GM21825 (cell line): ENCODE measurements at regions not wholly inside any gene's neighbourhood (a gene's known extent, or its start where the extent isn't known, plus 50 kb on each side); places are given as distances from the start of the nearest gene placed in this dataset.
"Not testable (repeated sequence)": the region's sequence is repeated elsewhere in the genome, so short reads cannot be mapped to it uniquely, and the experiment has no call there.

Experiments
- ATAC-seq: cut with Tn5 transposase; IDR thresholded peaks from one replicate; pipeline ENCODE4 v1.9.1; 2021; ENCODE audit warnings: mild to moderate bottlenecking, moderate library complexity; ENCODE audit not compliant: unreplicated experiment

DNA sequence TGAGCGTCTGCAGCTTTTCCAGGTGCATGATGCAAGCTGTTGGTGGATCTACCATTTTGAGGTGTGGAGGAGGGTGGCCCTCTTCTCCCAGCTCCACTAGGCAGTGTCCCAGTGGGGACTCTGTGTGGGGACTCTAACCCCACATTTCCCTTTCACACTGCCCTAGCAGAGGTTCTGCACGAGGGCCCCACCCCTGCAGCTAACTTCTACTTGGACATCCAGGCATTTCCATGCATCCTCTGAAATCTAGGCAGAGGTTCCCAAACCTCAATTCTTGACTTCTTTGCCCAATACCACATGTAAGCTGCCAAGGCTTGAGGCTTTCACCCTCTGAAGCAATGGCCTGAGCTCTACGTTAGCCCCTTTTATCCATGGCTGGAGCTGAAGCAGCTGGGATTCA is 61.4 kb upstream of the HGFAC start:
- ATAC-seq, result not testable (repeated sequence)

- ATAC-seq, result not testable (repeated sequence)
Observed at GRCh38 chr4:3381208-3381607, 60.6 kb upstream of the HGFAC start.

DNA sequence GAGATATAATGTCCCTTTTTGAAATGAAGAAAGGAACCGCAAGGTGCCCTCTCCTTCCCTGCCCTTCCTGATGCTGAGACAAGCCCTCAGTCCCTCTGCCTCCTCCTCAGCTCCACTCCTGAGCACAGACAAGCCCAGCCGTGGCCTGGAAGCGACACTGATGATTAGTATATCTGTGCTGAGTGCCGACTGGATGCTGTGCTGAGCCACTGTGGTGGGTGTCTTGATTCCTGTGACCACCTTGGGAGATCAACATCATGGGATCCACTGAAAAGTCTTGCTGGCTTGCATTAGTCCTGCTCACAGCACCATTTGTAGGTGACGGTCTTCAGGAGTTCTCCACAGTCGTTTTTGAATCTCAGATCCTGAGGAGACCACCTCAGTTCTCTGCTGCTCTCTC is 59.5 kb upstream of the HGFAC start:
- ATAC-seq, result no peak

GRCh38 chr4:3384391-3384770 is 57.4 kb upstream of the HGFAC start:
- ATAC-seq, result no peak

GRCh38 chr4:3384771-3385710 is 56.7 kb upstream of the HGFAC start:
- no peak for ATAC-seq

DNA sequence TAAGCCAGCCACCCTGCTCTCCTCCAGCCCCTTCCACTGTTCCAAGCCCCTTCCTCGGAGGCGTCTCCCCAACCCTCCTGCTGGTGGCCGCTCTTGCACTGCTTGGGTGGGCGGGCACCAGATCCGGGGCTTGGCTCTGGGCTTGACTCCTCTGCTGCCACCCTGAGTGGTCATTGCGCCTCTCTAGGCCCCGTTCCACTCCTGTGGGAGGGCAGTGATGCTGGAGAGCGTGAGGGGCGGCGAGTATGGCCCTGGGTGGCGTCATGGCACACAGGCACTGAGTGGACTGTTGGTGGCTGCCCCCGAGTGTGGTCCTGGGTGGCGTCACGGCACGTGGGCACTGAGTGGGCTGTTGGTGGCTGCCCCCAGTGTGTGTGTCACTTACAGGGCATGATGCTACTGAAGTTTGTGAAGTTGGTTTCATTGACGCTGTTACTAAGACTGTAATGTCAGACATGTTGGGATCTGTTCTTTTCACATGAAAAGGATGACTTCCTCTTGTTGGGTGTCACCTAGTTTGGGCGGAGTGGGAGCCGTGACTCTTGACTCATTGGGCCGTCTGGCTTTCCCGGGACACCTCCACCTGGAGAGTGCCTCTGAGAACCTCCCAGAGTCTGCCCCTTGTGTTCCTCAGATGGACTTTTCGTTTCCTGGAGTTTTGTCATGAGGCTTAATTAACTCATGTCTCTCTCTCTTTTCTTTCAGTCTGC is 55.9 kb upstream of the HGFAC start:
- ATAC-seq, result no peak

- ATAC-seq, result no peak
Observed at GRCh38 chr4:3386526-3386925, 55.2 kb upstream of the HGFAC start.

DNA sequence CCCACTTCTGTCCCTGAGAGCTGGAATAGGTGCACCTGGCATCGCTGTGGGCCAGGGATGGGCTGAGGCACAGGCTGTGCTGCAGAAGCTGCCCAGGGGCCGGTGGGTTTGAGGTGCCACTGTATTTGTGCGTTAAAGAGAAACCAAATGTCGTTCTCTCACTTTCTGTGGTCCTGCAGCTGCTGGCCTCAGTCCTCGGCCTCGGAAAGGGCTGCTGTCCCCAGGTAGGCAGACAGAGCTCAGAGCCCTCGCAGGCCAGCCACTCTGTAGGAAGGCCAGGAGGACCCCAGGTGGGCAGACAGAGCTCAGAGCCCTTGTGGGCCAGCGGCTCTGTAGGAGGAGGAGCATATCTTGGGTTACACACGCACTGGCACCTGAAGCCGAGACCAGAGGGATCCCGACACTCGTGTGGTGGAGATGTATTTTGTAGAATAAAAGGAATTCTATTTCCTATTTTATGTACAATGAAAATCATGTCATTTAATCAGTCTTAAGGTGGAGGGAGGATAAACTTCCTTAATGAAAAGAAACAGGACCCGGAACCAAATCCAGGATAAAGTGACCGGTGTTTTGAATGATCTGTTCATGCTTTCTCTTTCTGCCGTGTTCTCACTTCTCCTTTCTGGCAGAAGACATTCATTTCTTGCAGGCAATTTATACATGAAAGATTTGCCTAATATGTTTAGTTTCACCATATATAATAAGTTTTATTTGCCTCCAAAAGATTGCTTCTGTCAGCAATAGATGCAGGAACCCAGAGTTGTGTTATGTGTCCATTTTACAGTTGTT is 54.4 kb upstream of the HGFAC start:
- peak; percentile 45 for ATAC-seq

DNA sequence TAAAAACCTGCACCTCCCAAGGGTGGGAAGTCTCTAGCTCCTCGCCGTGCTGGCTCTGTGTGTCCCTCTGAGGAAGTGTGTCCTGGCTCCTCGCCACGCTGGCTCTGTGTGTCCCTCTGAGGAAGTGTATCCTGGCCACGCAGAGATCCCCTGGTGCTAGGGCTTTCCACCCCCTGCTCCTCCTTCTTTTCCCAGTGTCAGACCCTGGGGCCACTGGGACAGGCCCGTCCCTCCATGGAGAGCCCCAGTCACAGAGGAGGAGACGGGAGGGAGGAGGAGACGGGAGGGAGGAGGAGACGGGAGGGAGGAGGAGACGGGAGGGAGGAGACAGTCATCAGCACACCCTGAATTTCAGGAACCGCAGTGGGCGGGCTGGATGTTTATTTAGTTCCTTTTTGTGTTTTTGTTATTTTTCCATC is 53.8 kb upstream of the HGFAC start:
- ATAC-seq, result peak; percentile 19

GRCh38 chr4:3388471-3389232 is 53.1 kb upstream of the HGFAC start:
- peak; percentile 58 for ATAC-seq

DNA sequence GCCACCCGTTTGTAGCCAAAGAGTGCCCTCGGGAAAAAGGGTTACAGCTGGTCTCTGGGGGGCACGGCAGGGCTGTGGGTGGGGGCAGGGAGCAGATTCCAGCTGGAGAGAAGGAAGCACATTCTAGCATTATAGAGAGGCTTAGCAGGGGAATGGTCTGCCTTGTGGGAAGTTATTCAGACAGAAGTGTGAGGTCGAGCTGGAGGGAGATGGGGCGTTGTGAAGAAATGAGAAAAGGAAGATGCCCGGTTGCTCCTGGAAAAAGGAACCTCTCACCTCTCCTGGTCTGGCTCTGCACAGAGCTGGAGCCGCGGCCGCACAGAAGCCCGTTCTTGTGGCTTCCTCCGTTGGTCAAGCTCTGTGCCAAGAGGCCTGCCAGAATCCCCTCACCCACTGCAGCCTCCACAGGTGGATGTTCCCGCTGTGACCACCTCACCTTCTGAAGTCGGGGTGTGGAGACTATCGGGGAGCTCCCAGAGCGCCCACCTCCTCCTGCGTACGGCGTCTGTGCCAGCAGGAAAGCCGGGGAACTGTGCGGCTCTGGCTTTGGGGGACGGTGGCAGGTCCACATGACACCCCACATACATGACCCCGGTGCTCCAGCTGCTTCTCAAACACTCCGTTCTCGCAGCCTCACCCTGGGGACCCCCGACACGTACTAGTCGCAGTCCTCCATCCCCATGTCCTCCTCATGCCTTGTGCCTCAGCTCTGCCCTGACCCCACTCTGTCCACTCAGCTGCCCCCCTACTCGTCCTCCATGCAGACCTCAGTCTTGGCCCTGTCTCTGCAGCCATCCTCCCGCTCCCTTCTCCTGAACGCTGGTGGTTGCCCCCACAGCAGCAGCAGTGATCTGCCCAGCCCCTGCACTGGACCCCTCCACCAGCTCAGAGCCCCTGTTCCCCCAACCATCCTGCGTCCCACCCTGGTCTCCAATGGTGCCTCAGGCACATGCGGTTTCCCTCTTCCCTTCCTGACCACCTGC is 52.2 kb upstream of the HGFAC start:
- ATAC-seq, result no peak

- no peak for ATAC-seq
Observed at GRCh38 chr4:3390288-3390811, 51.4 kb upstream of the HGFAC start.

DNA sequence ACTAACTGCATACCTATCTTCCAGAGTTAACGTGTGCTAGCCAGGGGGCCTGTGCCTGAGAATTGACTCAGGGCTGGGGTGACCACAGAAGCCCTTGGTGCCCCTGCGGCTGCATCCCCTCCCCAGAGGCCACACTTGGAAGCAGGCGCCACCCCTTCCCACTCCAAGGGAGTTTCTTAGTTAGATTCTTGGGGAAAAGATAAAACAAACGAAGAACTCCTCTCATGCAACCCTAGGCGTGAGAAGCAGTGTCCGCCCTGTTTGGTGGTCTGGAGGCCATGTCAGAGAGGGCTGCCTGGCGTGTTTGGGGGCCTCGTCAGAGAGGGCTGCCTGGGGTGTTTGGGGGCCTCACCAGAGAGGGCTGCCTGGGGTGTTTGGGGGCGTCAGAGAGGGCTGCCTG is 50.3 kb upstream of the HGFAC start:
- no peak for ATAC-seq
